ENCODE measurements at regions not wholly inside any gene's neighbourhood (a gene's known extent, or its start where the extent isn't known, plus 50 kb on each side); places are given as distances from the start of the nearest gene placed in this dataset.

DNA sequence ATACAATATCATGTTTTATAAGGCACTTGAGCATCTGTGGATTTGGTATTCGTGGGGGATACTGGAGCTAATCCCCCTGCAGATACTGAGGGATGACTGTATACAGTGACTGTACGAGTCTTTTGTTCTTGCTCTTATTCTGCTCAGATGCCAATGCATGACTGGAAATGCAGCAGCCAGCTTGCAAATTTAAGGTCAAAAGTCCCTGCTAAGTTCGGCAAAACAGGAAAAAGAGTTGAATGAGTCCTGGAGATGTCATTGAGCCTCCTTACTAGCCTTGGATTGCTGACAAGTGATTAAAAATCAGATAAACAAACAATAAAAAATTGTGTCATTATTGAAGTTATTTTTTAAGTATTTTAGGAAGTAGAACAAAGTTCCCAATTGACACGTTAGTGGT lies 599.3 kb upstream of the IMPG1 start:
- TF ChIP-seq, protein P1, sequence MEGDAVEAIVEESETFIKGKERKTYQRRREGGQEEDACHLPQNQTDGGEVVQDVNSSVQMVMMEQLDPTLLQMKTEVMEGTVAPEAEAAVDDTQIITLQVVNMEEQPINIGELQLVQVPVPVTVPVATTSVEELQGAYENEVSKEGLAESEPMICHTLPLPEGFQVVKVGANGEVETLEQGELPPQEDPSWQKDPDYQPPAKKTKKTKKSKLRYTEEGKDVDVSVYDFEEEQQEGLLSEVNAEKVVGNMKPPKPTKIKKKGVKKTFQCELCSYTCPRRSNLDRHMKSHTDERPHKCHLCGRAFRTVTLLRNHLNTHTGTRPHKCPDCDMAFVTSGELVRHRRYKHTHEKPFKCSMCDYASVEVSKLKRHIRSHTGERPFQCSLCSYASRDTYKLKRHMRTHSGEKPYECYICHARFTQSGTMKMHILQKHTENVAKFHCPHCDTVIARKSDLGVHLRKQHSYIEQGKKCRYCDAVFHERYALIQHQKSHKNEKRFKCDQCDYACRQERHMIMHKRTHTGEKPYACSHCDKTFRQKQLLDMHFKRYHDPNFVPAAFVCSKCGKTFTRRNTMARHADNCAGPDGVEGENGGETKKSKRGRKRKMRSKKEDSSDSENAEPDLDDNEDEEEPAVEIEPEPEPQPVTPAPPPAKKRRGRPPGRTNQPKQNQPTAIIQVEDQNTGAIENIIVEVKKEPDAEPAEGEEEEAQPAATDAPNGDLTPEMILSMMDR (IDR thresholded peaks at IDR 0.05), result no peak
- TF ChIP-seq POLR2AphosphoS5 (IDR thresholded peaks at IDR 0.05; ENCODE audit: low read depth, low read length) (no peak), SIN3A (IDR thresholded peaks at IDR 0.05; ENCODE audit: borderline replicate concordance, insufficient read depth, low read depth, low read length) (no peak)
- TF ChIP-seq, protein P2, sequence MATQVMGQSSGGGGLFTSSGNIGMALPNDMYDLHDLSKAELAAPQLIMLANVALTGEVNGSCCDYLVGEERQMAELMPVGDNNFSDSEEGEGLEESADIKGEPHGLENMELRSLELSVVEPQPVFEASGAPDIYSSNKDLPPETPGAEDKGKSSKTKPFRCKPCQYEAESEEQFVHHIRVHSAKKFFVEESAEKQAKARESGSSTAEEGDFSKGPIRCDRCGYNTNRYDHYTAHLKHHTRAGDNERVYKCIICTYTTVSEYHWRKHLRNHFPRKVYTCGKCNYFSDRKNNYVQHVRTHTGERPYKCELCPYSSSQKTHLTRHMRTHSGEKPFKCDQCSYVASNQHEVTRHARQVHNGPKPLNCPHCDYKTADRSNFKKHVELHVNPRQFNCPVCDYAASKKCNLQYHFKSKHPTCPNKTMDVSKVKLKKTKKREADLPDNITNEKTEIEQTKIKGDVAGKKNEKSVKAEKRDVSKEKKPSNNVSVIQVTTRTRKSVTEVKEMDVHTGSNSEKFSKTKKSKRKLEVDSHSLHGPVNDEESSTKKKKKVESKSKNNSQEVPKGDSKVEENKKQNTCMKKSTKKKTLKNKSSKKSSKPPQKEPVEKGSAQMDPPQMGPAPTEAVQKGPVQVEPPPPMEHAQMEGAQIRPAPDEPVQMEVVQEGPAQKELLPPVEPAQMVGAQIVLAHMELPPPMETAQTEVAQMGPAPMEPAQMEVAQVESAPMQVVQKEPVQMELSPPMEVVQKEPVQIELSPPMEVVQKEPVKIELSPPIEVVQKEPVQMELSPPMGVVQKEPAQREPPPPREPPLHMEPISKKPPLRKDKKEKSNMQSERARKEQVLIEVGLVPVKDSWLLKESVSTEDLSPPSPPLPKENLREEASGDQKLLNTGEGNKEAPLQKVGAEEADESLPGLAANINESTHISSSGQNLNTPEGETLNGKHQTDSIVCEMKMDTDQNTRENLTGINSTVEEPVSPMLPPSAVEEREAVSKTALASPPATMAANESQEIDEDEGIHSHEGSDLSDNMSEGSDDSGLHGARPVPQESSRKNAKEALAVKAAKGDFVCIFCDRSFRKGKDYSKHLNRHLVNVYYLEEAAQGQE (IDR thresholded peaks at IDR 0.05; ENCODE audit: insufficient read depth in 1 of 2, low read depth in 2 of 2, low read length in 1 of 2), result no peak

Data from Panc1 (cell line).